GM21825 (cell line): ENCODE measurements at regions not wholly inside any gene's neighbourhood (a gene's known extent, or its start where the extent isn't known, plus 50 kb on each side); places are given as distances from the start of the nearest gene placed in this dataset.
A peak's percentile ranks its signal among the peaks of the same experiment; 100 is the strongest.
"Not testable (repeated sequence)": the region's sequence is repeated elsewhere in the genome, so short reads cannot be mapped to it uniquely, and the experiment has no call there.

Source experiments
- ATAC-seq: cut with Tn5 transposase; IDR thresholded peaks from one replicate; pipeline ENCODE4 v1.9.1; 2021; ENCODE audit warnings: mild to moderate bottlenecking, moderate library complexity; ENCODE audit not compliant: unreplicated experiment

DNA sequence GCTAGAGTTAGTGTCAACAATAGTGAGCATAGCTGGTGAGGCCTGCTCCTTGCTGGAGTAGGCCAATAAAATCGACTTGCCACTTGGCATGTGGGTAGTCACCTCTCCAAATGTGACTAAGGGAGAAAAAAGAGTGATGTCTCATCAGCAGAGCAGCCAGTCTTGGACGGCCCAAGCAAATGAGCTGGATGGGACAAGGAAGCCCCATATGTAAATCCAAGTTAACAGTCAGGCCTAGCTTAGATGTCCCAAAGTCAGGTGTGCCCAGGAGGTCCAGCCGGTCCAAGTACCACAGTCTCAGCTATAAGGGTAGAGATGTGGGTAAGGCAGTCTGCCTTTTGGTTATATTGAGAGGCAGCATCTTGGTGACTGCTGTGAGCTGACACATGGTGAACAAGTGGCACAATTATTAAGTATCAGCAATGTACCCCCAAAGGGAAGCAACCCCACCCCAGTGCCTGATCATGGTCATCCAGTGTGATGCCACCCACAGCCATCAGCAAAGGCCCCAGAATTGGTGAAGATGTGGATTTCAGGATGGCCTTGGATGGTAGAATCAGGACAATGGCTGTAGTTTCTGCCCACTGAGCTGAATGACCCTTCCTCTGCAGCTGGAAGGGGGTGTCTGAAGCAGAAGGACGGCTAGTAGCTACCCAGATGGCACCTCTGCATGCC, 83.4 kb downstream of the TNFRSF13B start:
- no peak for ATAC-seq

DNA sequence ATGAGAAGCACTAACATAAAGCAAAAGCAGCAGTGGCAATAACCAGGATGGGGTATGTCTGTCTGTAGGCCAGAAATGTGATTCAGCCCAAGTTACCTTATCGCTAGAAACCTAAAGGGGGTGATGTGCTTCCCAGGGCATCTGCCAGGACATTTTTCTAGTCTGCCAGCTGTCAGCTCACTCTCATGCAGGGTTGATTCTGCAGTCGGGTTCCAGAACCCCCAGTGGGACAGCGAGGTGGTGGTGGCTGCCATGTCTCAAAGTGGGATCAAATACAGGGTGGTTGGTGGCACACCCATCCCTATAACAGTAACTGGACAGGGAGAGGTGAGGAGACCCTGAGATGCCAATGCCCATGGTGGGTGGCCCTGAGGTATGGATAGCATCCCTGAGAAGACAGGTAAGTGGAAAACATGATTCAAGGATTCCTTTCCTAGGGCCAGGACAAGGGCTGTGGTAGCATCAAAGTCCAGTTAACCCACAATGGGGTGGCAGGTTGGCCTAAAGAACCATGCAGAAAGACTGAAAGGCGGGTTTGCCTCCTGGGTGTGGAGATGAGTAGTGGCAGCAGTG, 84.3 kb downstream of the TNFRSF13B start:
- no peak for ATAC-seq

DNA sequence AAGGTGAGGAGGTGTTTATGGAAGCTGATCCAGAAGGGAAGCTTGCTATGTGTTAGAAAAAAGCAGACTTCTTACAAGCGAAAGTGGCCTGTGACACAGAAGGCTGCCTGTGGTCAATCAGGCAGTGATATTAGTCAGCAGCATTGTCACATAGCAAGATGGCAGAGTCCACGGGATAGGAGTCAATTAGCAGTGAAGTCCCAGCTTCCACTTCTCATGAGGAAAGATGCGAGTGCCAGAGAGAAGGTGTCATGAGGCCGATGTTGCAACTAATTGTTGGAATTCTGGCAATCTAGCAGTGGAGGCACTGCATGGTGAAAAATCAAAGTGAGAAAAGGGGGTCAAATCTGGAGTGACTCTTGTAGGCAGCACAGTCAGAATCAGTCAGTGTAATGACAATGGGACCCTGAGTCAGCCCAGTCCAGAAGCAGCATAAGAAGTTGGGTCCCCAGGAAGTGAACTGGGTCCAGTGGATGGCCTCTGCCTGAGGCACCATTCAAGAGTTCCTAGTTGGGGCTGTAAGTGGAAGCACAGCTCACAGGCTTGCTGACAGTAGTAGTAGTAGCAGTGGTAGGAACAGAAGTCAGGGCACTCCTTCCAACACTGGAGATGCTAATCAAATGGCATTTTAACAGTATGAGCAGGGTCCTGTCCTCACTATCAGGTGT, 85.1 kb downstream of the TNFRSF13B start:
- ATAC-seq = peak; percentile 57

DNA sequence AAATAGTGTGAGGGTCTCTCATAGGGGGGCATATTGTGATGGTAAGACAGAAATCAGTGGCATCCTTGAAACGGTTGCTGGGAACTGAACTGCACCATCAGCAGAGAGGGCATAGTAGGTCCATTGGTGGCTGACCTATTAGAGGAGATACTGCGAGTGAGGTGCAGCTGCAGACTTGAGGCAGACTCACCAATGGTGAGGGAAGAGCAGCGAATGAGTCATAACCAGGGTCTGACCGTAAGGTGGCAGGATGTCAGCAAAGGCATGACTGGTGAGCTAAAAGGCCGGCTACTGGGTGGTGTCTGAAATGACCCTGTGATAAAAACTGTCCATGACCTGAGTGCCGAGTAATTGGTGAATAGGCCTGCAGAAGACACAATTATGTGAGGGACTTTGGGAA, 86.7 kb downstream of the TNFRSF13B start:
- not testable (repeated sequence) for ATAC-seq

DNA sequence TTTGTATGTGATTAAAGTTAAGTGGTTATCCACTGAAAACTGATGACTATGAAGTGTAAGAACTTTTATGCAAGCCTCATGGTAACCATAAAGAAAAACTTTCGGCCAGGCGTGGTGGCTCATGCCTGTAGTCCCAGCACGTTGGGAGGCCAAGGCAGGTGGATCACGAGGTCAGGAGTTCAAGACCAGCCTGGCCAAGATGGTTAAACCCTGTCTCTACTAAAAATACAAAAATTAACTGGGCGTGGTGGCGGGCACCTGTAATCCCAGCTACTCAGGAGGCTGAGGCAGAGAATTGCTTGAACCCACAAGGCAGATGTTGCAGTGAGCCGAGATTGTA, 89.0 kb downstream of the TNFRSF13B start:
- not testable (repeated sequence) for ATAC-seq

DNA sequence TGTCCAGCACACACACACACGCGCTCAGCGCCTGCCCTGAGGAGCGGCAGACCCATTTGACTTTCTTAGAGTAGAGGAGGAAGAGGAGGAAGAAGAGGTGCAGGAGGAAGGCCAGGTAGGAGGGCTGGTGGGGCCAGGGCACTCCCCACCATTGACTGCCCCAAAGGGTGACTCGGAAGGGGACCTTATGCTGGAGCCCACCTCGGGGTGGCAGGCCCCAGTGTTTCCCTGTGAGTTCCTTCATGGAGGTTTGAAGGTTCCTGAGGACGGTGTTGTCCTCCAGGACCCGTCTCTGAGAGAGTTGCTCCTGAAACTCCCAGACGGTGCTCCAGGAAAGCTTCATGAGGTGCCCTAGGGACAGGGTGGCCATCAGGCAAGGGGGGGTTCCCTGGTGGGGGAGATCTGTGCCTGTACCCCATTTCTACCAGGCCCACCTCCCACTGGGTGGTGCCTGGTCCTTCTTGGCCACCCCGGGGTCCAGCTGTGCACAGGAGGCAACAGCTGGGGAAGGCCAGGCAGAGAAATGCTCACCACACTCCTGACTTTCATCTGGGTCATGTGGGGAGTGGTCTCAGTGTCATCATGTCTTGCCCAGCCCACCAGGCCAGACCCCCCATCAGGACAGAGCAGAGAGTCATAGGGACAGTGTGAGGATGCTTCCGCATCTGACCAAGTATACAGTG, 89.5 kb downstream of the TNFRSF13B start:
- no peak for ATAC-seq

DNA sequence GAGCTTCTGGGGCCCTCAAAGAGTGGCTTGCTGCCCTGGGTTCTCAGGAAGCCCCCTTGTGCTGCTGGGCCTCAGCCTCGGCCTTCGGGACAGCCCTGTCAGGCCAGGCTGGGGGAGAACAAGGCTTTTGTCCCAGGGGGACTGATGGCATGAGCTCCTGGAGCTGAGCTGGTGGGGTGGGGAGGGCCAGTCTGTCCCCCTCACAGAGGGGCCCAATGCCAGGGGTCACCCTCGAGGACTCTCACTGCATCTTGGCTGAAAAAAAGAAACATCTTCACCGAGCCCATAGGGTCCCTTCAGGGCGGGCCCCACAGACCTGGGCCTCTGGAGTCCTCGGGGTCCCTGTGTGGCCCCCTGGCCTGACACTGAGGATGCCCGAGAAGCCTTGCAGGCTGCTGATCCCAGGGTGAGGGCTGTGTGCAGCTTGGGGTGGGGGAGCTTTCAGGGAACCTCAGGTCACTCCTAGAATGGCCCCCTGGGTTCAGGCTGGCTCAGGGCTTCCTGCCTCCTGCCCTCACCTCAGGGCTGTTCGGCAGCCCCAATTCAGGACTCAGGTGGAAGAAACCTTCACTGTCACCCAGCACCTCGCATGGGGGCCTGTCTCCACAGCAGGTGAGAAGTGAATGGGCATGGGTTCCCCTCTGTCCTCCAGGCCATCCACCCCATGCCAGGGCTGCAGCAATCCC, 90.5 kb downstream of the TNFRSF13B start:
- ATAC-seq = no peak

DNA sequence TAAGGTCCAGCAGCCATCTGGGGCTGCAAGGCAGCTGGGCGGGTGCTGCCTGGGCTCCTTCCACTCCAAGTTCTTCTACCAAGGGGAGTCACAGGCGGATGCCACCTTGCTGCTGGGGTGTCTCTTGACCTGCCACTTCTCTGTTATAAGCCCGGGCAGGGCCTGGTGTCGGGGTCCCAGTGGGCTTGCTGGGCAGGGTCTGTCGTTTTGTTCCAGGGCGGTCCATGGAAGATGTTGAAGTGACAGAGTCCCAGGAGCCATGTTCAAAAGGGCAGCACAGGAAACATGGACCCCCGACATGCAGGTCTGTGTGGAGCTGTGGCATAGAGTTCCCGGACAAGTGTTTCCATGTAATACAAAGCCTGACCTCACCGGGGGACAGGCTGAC, 91.1 kb downstream of the TNFRSF13B start:
- no peak for ATAC-seq

DNA sequence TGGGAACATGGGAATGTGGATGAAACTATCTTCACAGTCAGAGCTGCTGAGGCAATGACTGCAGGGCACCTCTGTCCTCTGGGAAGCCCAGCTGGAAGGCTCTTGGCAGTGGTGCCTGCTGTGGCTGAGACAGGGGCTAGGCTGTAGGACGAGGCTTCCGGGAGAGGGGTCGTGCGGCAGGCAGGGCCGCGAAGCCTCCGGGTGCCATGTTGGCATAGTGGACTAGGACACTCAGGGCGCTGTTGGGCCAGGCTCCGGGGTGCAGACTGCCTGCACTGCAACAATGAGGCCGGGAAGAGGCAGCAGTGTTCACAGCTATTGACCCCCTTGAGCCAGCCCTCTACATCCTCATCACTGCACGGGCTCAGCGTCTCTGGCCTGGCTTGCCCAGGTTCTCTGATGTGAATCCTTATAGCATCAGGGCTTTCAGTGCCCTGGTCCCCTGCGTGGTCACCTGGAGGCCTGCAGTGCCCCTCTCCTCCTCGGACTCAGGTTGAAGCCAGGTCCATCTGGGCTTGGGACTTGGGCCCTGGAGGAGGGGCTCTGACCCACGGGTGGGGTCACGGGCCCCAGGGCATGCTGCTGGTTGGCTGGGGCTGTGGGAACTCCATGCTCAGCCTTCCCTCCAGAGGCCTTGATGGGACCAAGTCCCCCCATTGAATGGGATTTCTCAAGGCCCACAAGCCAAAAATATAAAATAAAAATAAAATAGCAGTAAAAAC, 91.6 kb downstream of the TNFRSF13B start:
- no peak for ATAC-seq

DNA sequence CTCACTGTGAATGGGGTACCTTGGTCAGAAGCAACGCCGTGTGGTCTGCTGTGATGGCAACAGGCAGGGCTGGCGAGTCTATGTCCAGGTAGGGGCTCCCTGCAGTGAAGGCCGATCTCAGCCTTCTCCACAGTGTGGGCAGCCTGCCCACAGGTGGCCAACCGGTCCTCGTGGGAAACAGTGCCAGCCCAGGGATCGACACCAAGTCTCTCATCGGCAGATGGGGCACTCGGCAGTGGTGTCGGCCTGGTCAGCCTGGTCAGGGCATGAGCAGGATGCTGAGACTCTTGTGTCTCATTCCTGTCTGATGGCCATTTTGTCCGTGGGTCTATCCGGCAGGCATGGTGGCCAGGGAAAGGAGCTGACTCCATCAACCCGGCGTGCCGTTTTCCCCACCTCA, 92.2 kb downstream of the TNFRSF13B start:
- no peak for ATAC-seq

DNA sequence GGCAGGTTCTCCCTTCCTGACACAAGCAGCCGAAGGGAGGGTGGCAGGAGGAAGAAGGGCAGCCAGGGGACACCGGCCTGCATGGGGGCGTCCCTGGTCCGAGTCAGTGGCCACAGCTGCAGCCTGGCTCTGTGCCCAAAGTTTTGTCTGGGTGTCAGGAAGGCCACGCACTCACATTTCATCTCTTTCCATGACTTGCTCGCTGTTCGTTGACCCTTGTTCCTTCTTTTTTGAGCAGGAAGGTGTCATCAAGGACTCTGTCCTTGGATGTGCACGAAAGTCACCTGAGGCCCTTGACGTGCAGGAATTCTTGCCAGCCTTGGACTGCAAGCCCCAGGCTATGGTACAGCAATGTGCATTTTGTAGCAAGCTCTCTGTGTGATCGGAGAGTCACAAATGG, 93.3 kb downstream of the TNFRSF13B start:
- ATAC-seq = no peak

DNA sequence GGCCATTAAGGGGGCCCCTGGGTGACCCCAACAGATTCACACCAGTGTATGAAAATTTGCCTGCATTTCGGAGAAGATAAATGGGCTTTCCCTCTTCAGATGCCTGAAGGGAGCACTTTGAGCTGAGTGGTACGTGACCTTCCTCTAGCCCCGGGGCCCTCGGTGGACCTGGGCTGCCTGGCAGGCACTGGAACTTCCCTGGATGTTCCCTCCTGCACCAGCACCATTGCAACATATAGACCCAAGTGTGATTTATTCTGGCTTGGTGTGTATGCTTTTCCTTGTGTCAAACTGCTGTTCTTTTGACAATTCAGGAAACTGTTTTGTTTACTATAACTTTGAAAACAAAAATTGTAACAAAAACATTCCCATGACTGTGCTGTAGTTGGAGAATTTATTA, 93.8 kb downstream of the TNFRSF13B start:
- no peak for ATAC-seq

DNA sequence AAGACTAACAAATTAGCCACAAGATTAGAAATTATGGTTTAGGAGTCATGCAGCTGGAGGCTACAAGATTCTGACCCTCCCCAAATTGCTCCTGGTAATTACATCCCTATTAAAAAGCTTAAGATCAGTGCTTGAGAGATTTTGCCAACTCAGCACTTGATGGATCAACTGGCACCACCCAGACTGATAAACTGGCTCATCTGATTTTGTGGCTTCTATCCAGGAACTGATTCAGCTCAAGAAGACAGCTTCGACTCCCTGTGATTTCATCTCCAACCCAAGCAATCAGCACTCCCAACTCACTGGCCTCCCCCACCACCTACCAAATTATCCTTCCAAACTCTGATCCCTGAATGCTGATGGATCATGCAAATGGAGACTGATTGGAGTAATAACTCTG, 94.8 kb downstream of the TNFRSF13B start:
- ATAC-seq = no peak

DNA sequence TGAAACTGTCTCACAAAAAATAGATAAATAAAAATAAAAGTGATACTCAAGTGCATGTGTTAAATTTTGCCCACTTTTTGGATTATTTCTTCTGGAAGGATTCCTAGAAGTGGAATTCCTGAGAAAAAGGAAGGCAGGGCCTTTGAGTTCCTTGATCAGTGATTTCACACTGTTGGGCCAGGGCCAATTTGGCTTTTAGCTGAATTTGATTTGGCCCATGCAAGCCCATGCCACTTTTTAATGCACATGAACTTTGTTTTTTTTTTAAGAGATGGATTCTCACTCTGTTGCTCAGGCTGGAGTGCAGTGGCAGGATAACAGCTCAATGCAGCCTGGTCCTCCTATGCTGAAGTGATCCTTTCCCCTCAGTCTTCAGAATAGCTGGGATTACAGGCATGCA, 96.3 kb downstream of the TNFRSF13B start:
- no peak for ATAC-seq

DNA sequence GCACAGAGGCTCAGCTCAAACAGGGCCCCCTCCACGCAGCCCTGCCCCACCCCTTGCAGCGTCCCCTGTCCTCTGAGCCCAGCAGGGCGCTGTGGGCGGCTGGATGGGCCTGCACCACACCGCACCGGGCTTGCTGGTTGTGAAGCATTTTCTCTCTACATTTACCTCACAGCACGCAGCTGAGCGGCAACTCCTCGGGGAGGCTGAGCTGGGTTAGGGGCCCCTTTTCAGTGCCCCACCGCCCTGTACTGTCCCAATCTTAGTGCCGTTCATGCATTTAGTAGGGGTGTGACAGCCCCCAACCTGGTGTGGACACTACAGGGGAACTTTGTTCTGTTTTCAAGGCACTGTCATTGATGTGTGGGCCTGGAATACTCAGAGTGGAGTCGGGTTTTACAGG, 97.7 kb downstream of the TNFRSF13B start:
- not testable (repeated sequence) for ATAC-seq

DNA sequence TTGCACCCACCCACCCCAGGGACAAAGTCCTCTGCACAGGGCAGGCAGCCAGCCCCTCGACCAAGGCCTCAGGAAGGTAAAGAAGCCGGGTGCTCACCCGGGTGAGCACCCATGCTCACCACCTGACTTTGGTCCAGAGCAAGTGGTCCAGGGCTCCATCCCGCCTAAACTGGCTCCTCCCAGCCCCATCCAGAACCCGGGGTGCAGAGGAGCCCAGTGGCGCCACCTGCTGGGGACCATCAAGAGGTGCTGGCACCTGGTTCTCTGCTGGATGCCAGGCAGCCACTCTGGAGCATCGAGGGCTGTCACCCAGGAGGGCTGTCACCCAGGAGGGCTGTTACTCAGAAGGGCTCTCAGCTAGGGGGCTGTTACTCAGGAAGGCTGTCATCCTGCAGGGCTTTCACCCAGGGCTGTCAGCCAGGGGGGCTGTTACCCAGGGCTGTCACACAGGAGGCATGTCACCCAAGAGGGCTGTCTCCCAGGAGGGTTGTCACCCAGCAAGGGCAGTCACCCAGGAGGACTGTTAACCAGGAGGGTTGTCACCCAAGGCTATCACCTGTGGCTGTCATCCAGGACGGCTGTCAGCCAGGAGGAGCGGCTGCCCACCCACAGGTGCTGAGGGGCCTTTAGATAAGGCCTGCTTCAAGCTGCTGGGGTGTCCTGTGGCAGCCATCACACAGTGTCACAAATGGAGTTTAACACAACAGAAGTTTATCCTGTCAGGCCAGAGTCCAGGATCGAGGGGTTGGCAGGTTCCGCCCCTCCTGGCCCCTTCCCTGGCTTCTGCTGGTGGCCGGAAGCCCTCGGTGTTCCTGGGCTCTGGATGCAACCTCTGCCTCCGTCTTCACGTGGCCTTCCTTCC, 98.5 kb downstream of the TNFRSF13B start:
- ATAC-seq = no peak

DNA sequence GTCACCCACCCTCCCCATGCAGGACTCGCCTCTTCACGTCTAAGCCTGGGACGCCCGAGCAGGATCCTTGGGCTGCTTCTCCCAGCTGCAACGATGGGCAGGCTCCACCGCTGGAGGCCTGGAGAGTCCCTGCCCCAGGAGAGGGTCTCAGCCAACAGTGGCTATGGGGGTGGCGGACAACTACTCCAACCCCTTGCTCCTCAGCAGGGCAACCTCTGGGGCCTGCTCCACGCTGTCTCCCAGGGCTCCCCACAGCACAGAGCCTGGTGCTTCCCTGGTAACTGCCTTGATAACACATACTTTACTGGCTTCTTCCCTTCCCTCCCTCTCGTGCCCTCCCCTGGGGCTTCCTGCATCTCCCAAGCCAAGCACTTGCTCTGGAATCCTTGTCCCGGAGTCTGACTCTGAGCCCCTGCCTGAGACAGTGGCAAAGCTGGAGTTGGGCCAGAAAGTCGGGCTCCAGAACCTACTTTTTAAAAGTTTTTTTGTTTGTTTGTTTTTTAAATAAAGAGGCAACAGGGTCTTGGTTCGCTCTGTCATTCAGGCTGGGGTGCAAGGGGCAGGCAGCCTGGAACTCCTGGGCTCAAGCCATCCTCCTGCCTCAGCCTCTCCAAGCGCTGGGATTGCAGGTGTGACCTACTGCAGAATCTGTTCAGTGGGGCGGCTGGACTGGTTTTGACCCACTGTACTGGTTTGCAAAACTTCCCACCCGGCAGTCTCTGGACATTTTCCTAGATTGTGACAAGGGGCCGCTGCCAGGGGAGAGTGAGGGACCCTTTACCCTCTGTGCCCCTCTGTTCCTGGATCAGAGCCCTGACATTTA, 99.4 kb downstream of the TNFRSF13B start:
- ATAC-seq = no peak

DNA sequence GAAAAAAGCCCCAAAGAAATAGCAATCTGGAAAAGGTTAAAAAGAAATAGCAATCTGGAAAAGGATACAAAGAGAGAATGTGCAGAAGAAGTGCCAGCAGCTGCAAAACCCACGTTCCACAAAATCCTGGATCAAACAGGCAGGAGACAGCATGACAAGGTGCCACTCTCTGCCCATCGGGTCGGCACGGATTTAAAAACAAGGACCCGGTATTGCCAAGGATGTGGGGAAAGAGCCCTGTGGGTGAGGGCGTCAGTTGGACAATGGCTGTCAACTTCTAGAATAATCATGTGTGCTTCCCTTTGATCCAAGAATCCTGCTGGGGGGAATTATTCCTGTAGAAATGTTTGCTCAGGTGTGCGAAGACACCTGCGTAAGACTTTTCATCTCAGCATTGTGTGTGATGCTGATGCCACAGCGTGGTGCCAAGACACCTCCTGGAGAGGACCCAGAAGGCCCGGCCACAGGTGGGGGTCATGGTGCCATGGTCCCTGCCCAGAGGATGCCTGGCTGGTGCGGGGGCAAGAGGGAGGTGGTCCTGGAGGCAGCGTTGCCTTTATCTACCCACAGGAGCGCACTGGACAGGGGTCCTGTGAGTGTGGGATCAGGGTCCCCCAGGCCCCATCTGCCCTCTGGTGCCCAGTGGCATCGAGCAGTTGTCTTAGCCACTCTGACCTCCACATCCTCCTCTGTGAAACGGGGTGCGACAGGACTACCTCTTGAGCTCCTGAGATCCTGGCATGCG, 100.3 kb downstream of the TNFRSF13B start:
- ATAC-seq = not testable (repeated sequence)
